GM23338 (cell line): ENCODE measurements at regions not wholly inside any gene's neighbourhood (a gene's known extent, or its start where the extent isn't known, plus 50 kb on each side); places are given as distances from the start of the nearest gene placed in this dataset.

ENCODE experiments used
- ATAC-seq: fragments of 200-7000 bp; cut with Tn5 transposase; 3 replicates; pipeline ENCODE4 v1.9.1; 2020
- DNase-seq: peaks from one replicate; pipeline ENCODE4 v3.0.0-alpha.2; 2015; ENCODE audit warnings: low spot score
- H2AFZ ChIP-seq: fragments of 200-600 bp; sonication (generic); 2 replicates; pipeline ENCODE4 v1.8.0; 2016; ENCODE audit warnings: antibody characterized with exemption, mild to moderate bottlenecking, moderate library complexity
- H3F3A ChIP-seq: fragments of 200-600 bp; sonication (generic); replicated peaks from 2 replicates; pipeline ENCODE4 v1.8.0; 2017; ENCODE audit warnings: antibody characterized with exemption, mixed run types, low read depth
- H3K27ac ChIP-seq: fragments of 200-600 bp; sonication (generic); 2 replicates; pipeline ENCODE4 v1.6.1; 2016; ENCODE audit warnings: low read depth
- H3K27me3 ChIP-seq: fragments of 200-600 bp; sonication (generic); 2 replicates; pipeline ENCODE4 v1.8.0; 2016; ENCODE audit warnings: mild to moderate bottlenecking, mixed run types, moderate library complexity; ENCODE audit not compliant: insufficient read depth
- H3K36me3 ChIP-seq: fragments of 200-600 bp; sonication (generic); 2 replicates; pipeline ENCODE4 v1.8.0; 2016; ENCODE audit warnings: mild to moderate bottlenecking; ENCODE audit not compliant: insufficient read depth
- H3K4me1 ChIP-seq: fragments of 200-600 bp; sonication (generic); 2 replicates; pipeline ENCODE4 v1.8.0; 2016; ENCODE audit warnings: mild to moderate bottlenecking, moderate library complexity; ENCODE audit not compliant: insufficient read depth
- H3K4me2 ChIP-seq: fragments of 200-600 bp; sonication (generic); 2 replicates; pipeline ENCODE4 v1.7.1; 2017; ENCODE audit warnings: mixed run types
- H3K4me3 ChIP-seq: fragments of 200-600 bp; sonication (generic); 2 replicates; pipeline ENCODE4 v1.6.1; 2016; ENCODE audit warnings: mixed run types
- H3K79me2 ChIP-seq: fragments of 200-600 bp; sonication (generic); replicated peaks from 2 replicates; pipeline ENCODE4 v1.8.0; 2017; ENCODE audit warnings: mild to moderate bottlenecking; ENCODE audit not compliant: insufficient read depth
- H3K9me2 ChIP-seq: fragments of 200-600 bp; sonication (generic); 2 replicates; pipeline ENCODE4 v1.8.0; 2017; ENCODE audit not compliant: insufficient read depth
- H4K20me1 ChIP-seq: fragments of 200-600 bp; sonication (generic); replicated peaks from 2 replicates; pipeline ENCODE4 v1.8.0; 2017; ENCODE audit warnings: mild to moderate bottlenecking; ENCODE audit not compliant: insufficient read depth
- H3K27ac Mint-ChIP-seq: 2 replicates; pipeline ENCODE4 v1.8.0; 2020; ENCODE audit warnings: inconsistent platforms, mild to moderate bottlenecking, moderate library complexity, mixed read lengths
- H3K27me3 Mint-ChIP-seq: 3 replicates; pipeline ENCODE4 v1.8.0; 2022; ENCODE audit warnings: low read depth, mild to moderate bottlenecking, moderate library complexity, mixed read lengths, inconsistent platforms; ENCODE audit not compliant: insufficient read depth, poor library complexity
- H3K36me3 Mint-ChIP-seq: 3 replicates; pipeline ENCODE4 v1.8.0; 2021; ENCODE audit warnings: low read depth, mild to moderate bottlenecking, inconsistent platforms, moderate library complexity, mixed read lengths
- H3K4me1 Mint-ChIP-seq: 3 replicates; pipeline ENCODE4 v1.8.0; 2020; ENCODE audit warnings: mild to moderate bottlenecking, inconsistent platforms, mixed read lengths
- H3K4me3 Mint-ChIP-seq: 3 replicates; pipeline ENCODE4 v1.8.0; 2021; ENCODE audit warnings: moderate library complexity, mild to moderate bottlenecking, inconsistent platforms, mixed read lengths
- H3K9me3 Mint-ChIP-seq: 3 replicates; pipeline ENCODE4 v1.8.0; 2020; ENCODE audit warnings: moderate library complexity, mild to moderate bottlenecking, inconsistent platforms, mixed read lengths
- CREB1 ChIP-seq: fragments of 250-450 bp; sonication (Bioruptor Pico); IDR thresholded peaks from 2 replicates; pipeline ENCODE4 v1.5.0; 2020; ENCODE audit warnings: low read depth, mild to moderate bottlenecking, moderate library complexity
- CTCF ChIP-seq, 2 experiments: fragments of 200-600 bp in 1 of 2; sonication (generic) in 1 of 2; conservative IDR thresholded peaks; 2 replicates each; pipeline versions ENCODE4 v1.5.1 to v1.6.1; 2016 to 2017; ENCODE audit warnings: antibody characterized with exemption in 2 of 2, low read depth in 2 of 2, mild to moderate bottlenecking in 2 of 2, moderate library complexity in 1 of 2
- ETS1 ChIP-seq: IDR thresholded peaks from 2 replicates; pipeline ENCODE4 v1.6.1; 2016; ENCODE audit warnings: antibody characterized with exemption
- EZH2 ChIP-seq: fragments of 200-600 bp; sonication (generic); IDR thresholded peaks from one replicate; pipeline ENCODE4 v1.8.0; 2017; ENCODE audit warnings: antibody characterized with exemption, mild to moderate bottlenecking, low read depth; ENCODE audit not compliant: unreplicated experiment
- JUNB ChIP-seq: IDR thresholded peaks from one replicate; pipeline ENCODE4 v1.6.1; 2016; ENCODE audit warnings: antibody characterized with exemption; ENCODE audit not compliant: unreplicated experiment
- NANOG ChIP-seq: IDR thresholded peaks from 2 replicates; pipeline ENCODE4 v1.6.1; 2016; ENCODE audit warnings: antibody characterized with exemption, borderline replicate concordance
- POLR2AphosphoS5 ChIP-seq: IDR thresholded peaks from 2 replicates; pipeline ENCODE4 v1.6.1; 2016; ENCODE audit warnings: antibody characterized with exemption, low read depth
- STAT1 ChIP-seq: IDR thresholded peaks from one replicate; pipeline ENCODE4 v1.6.1; 2016; ENCODE audit warnings: antibody characterized with exemption; ENCODE audit not compliant: unreplicated experiment
- ZNF114 ChIP-seq: fragments of 250-450 bp; sonication (Bioruptor Pico); IDR thresholded peaks from 2 replicates; pipeline ENCODE4 v1.5.0; 2020; ENCODE audit warnings: mild to moderate bottlenecking, moderate library complexity
- ZNF331 ChIP-seq: fragments of 250-450 bp; sonication (Bioruptor Pico); IDR thresholded peaks from 2 replicates; pipeline ENCODE4 v1.5.0; 2020; ENCODE audit warnings: low read depth, mild to moderate bottlenecking, moderate library complexity
- ZNF462 ChIP-seq: fragments of 250-450 bp; sonication (Bioruptor Pico); IDR thresholded peaks from 2 replicates; pipeline ENCODE4 v1.5.0; 2020; ENCODE audit warnings: mild to moderate bottlenecking, moderate library complexity

GRCh38 chr1:30597711-30598110 is 125.7 kb downstream of the MATN1 start (continued):
- TF ChIP-seq ZNF114 (CRISPR knock-in tag) (no peak), ETS1 (no peak), CREB1 (CRISPR knock-in tag) (no peak), STAT1 (no peak)

- no peak overlapping the region for H2AFZ ChIP-seq
- peaks cover 29% of the 10 kb centered on the region for H3K9me3 Mint-ChIP-seq
- no peak for ATAC-seq
Observed at GRCh38 chr1:30596891-30597290, 126.5 kb downstream of the MATN1 start.

GRCh38 chr1:30596470-30596869 is 126.9 kb downstream of the MATN1 start:
- no peaks in the 10 kb centered on the region for H3K4me1 Mint-ChIP-seq
- no peak overlapping the region for H2AFZ ChIP-seq
- DNase-seq (no peak), ATAC-seq (no peak)
- no peaks in the 10 kb centered on the region for H4K20me1 ChIP-seq
- no peaks in the 10 kb centered on the region for H3F3A ChIP-seq
- H3K9me2 ChIP-seq = no peaks in the 10 kb centered on the region
- no peak overlapping the region for H3K27ac ChIP-seq
- peaks cover 6% of the 10 kb centered on the region for H3K27me3 Mint-ChIP-seq
- H3K36me3 Mint-ChIP-seq = peaks cover 6% of the 10 kb centered on the region
- H3K36me3 ChIP-seq = no peaks in the 10 kb centered on the region
- H3K27ac Mint-ChIP-seq = no peak overlapping the region
- H3K4me1 ChIP-seq = no peaks in the 10 kb centered on the region
- no peak overlapping the region for H3K4me3 ChIP-seq
- no peak overlapping the region for H3K4me3 Mint-ChIP-seq
- no peaks in the 10 kb centered on the region for H3K27me3 ChIP-seq
- peaks cover 31% of the 10 kb centered on the region for H3K9me3 Mint-ChIP-seq
- no peaks in the 10 kb centered on the region for H3K79me2 ChIP-seq
- H3K4me2 ChIP-seq = no peak overlapping the region
- no peak for TF ChIP-seq STAT1
- no peak for TF ChIP-seq EZH2
- no peak for TF ChIP-seq ZNF114 (CRISPR knock-in tag)
- no peak for TF ChIP-seq POLR2AphosphoS5
- TF ChIP-seq ZNF462 (CRISPR knock-in tag) = no peak
- TF ChIP-seq CTCF (conservative IDR thresholded peaks at IDR 0.05; ENCODE audit: low read depth in 2 of 2) = no peak
- TF ChIP-seq JUNB = no peak
- TF ChIP-seq ZNF331 (CRISPR knock-in tag) = no peak
- TF ChIP-seq ETS1 = no peak

More at GRCh38 chr1:30596891-30597290, 126.5 kb downstream of the MATN1 start:
- DNase-seq = no peak
- H3K27me3 ChIP-seq = no peaks in the 10 kb centered on the region
- H3K9me2 ChIP-seq = no peaks in the 10 kb centered on the region
- no peak overlapping the region for H3K4me2 ChIP-seq
- TF ChIP-seq NANOG (no peak), EZH2 (no peak), ZNF114 (CRISPR knock-in tag) (no peak), POLR2AphosphoS5 (no peak)
- H3K79me2 ChIP-seq = no peaks in the 10 kb centered on the region
- no peaks in the 10 kb centered on the region for H3K4me1 ChIP-seq
- Mint-ChIP-seq H3K36me3 (peaks cover 6% of the 10 kb centered on the region), H3K27me3 (peaks cover 6% of the 10 kb centered on the region), H3K4me3 (no peak overlapping the region), H3K27ac (no peak overlapping the region), H3K4me1 (no peaks in the 10 kb centered on the region)
- H3K27ac ChIP-seq = no peak overlapping the region
- no peaks in the 10 kb centered on the region for H3K36me3 ChIP-seq
- H4K20me1 ChIP-seq = no peaks in the 10 kb centered on the region
- no peaks in the 10 kb centered on the region for H3F3A ChIP-seq
- H3K4me3 ChIP-seq = no peak overlapping the region
